ENCODE measurements at regions not wholly inside any gene's neighbourhood (a gene's known extent, or its start where the extent isn't known, plus 50 kb on each side); places are given as distances from the start of the nearest gene placed in this dataset.

DNA sequence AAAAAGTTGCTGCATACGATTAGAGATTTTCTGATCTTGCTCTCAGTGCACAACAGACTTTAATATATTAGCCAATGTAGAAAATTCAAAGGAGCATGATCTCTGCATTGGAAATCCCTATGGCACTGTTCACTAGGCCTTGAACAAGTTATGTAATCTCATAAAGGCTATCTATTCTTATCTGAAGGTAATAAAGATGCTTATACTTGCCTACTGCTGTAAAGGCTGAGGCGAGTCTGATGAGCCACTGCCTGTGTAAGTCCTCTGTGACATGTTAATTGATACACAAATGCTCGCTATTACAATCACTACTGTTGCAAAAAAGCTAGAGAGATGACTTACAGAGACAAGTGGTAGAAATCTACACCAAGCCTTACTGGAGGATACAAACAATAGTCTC, 207.4 kb downstream of the EPHA4 start:
- Histone ChIP-seq H3K9me3 (ENCODE audit: insufficient read depth, low read depth, low read length) (no peaks in the 10 kb centered on the region), H3K36me3 (ENCODE audit: insufficient read depth, low read length) (no peaks in the 10 kb centered on the region), H3K9me2 (replicated peaks; ENCODE audit: low read depth, low read length) (no peaks in the 10 kb centered on the region), H3K79me2 (ENCODE audit: insufficient read depth, low read length) (no peaks in the 10 kb centered on the region), H3K4me3 (ENCODE audit: low read length, poor library complexity, severe bottlenecking) (no peak overlapping the region), H3F3A (ENCODE audit: low read depth) (peaks cover 3% of the 10 kb centered on the region; the same call in 1 of the 2 replicates), H3K27me3 (ENCODE audit: insufficient read depth, low read length, poor library complexity, severe bottlenecking) (no peaks in the 10 kb centered on the region), H2AFZ (ENCODE audit: low read length) (no peak overlapping the region), H4K20me1 (ENCODE audit: insufficient read depth, low read length, poor library complexity, severe bottlenecking) (no peaks in the 10 kb centered on the region), H3K9ac (ENCODE audit: low read depth, low read length, poor library complexity, severe bottlenecking) (no peak overlapping the region), H3K4me1 (ENCODE audit: insufficient read depth, low read length, poor library complexity, severe bottlenecking) (no peaks in the 10 kb centered on the region), H3K4me2 (ENCODE audit: low read depth, low read length, poor library complexity, severe bottlenecking) (no peak overlapping the region)
- TF ChIP-seq, protein P1, sequence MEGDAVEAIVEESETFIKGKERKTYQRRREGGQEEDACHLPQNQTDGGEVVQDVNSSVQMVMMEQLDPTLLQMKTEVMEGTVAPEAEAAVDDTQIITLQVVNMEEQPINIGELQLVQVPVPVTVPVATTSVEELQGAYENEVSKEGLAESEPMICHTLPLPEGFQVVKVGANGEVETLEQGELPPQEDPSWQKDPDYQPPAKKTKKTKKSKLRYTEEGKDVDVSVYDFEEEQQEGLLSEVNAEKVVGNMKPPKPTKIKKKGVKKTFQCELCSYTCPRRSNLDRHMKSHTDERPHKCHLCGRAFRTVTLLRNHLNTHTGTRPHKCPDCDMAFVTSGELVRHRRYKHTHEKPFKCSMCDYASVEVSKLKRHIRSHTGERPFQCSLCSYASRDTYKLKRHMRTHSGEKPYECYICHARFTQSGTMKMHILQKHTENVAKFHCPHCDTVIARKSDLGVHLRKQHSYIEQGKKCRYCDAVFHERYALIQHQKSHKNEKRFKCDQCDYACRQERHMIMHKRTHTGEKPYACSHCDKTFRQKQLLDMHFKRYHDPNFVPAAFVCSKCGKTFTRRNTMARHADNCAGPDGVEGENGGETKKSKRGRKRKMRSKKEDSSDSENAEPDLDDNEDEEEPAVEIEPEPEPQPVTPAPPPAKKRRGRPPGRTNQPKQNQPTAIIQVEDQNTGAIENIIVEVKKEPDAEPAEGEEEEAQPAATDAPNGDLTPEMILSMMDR (conservative IDR thresholded peaks at IDR 0.05; ENCODE audit: low read length), result no peak
- TF ChIP-seq EZH2phosphoT487 (IDR thresholded peaks at IDR 0.05; ENCODE audit: borderline replicate concordance), result no peak

Data from Loucy (cell line).